Skin of body (tissue), 1 donor: ENCODE measurements at regions not wholly inside any gene's neighbourhood (a gene's known extent, or its start where the extent isn't known, plus 50 kb on each side); places are given as distances from the start of the nearest gene placed in this dataset.

ENCODE experiments used
- DNase-seq: peaks from one replicate; lab custom pipeline; 2025; lab: John Stamatoyannopoulos, UW

DNA sequence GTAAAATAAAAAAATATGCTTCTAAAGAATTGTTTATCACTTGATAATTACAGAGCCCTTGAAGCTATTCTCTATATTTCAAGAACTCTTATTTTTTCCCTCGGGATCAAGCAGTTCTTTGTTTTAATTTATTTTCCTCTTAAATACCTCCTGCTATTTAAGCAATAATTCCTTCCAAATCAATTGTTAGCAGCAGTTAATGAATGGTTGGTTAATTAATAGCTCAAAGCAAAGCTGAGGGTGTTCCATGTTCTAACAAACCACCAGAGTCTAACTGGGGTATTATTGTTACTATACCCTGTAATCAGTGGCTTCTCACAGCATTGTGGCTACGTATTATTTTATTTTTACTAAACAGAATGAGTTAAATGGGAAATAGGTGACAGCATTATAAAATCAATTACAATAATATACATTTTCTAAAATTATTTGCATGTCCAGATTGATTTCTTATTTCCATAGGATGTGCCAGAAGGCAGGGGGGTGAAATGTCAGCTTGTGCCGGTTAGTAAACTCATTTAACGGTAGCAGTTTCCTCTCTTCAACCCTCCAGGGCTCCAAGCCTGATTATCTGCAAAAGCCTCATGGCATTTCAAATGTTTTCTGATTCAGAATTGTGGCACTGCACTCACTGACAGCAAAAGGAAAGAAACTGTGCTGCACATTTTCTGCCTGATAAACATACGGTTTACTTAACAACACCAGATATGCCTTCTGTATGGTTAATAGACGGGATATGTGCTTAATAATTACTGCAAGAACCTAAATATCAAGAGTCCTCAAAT is 286.9 kb upstream of the EMCN start:
- no peak for DNase-seq

DNA sequence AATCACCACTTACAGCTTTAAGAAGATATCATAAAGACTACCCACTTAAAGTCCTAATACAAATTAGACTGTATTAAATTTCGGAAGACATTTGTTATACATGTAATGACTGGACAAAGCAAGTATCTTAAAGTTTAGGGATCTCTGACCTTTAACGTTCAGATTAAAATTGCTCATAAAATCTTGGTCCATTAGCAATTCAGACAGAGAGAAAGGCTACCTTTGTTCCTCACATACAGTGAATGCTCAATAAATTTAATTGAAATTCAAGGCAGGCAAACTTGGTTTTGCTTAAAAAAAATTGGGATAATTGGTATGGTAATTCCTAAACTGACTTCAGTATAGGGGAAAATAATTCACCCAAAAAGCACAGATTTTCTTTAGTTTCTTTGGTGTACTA is 285.9 kb upstream of the EMCN start:
- DNase-seq: no peak

DNA sequence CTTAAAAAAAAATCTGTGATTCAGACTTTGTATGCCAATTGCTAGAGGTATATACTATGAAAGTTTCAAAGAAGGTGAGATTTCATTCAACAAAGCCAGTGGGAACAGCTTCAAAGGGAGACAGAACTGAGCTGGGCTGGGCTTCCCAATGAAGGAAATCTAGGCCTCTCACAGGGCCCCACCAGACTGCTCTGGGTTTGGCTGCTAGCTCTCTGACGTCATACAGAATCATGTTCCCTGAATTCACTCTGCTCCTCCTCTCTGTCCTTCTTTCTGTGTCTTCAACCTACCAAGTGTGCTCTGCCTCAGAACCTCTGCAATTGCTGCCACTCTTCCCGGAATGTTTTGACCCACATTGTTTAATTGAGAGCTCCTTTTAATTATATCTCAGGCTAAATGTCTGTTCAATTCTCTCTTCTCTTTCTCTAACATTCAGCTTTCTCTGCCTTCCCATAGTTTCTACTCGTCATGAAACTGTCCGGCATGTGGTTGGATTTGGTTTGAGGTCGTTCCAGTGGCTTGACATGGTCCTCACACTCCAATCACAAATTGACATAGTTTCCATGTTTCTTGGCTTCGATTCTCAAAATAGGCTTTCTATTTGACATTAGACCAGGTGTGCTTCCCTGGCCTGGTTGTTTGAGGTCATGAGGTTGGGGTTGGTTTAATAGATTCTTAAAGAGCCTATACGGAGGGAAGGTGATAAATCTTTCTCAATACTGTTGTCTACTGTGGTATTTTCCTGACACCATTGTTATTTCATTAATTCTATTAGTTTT is 282.1 kb upstream of the EMCN start:
- no peak for DNase-seq

DNA sequence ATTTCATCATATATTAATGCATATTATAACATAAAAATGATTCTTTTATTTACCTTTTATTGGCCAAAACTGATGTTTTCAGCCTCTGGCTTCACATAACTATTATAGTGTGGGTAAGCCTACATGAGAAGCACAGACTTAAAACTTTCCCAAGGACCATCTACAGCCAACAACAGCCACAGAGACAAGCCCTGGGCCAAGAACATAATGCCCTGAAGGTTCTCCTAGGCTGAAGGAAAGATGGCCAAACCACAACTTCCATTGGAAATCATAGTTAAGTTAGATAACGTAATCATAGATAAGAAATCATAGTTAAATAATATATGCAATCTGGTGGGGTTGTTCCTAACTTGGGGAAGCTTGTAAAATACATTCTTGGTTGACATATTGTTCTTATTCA is 280.0 kb upstream of the EMCN start:
- no peak for DNase-seq

DNA sequence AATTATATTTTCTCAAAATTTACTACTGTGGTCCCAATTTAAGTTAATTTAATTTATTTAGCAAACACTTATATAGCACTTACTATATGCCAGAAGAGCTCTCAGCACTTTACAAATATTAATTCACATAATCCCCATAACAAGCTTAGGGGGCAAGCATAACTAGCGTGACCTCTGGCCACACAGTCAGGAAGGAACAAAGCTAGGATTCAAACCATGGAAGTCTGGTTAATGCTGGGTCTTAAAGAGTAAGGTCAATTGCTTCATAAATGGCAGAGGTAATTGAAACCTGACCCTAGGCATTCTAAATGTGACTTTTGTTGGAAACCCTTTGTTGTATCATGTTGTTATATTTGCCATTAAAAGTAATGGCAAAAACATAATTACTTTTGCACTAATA is 279.5 kb upstream of the EMCN start:
- DNase-seq: no peak

DNA sequence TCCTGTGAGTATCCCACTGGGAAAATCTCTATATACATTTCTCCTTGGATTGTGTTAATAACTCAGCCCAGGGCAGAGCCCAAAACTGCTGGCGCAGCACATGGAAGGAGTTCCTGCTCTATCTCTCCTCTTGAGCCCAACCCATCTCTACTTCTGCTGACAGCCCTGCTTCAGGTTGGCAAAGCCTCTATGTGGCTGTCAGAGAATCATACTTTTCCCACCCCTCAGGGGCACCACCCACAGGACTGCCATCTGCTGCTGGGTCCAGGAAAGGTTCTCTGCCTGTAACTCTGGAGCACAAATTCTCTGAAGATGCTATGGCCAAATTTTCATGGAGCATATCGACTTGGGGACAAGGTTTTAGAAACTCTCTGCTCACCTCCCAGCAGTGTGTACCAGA is 278.5 kb upstream of the EMCN start:
- DNase-seq: no peak

DNA sequence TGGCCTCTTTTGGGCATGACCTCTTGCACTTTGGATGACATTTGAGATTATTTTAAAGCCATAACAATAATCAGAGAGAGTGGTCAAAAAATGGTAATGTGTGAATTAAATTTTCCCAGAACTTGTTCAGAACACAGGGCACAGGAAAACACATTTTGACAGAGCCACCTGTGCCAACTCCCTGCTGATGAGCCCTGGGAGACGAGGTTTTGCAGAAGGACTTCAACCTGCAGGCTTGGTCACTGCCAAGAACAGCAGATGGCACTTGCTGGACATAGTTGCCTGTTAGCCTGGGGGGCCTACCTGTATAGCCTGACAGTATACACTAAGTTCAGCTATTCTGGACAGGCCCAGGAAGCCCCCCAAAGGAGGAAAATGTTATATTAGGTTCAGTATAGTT is 277.8 kb upstream of the EMCN start:
- DNase-seq: no peak

DNA sequence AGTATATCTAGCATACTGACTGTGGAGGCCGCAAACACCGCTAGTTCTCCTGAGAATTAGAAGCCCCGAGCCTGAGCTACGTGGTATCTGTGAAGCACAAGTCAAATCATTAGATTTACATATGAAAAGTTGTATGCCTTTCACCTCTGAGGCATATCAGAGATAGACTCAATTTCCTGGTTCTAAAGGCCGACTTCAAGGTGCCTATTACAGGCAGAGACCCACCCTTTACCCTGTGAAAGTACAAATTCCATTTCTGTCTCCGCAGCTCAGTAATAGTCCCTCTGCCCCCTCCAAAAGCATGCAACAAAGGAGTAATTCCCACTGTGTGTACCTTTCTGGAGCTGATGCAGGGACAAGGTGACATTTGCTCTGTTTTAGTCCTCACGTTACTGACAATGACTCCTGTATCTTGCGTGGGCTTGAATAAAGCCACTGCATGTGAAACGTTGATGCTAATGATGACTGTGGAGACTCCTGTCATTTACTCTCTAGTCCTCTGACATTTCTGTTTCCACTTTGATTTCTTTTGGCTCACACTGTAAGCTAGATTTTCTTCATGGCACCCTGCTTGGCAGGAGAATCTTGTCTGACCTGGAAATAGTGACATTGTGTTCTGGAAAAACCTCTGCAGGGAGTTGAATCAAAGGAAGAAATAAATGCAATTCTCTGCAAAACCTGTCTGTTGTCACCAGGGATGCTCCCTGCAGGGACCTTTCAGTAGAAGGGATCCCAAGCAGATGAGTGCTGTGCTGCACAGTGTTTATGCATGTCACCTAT is 273.2 kb upstream of the EMCN start:
- DNase-seq: no peak

DNA sequence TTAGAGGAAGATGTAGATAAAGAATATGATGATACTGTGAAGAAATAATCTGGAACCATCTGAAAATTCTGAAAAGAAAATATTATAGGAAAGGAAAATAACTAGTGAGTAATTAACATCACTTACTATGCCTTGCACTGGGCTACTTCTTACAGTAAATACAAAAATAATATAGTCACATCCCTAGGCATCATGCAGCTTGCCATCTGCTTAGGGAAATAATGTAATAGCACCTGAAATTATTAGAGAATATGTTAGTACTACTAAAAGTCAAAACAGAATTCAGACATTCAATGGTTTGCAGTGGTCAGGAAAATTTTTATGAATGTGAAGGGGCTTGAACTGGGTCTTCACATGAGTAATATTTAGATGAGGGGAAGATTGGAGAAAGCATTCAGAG is 272.2 kb upstream of the EMCN start:
- DNase-seq: no peak

DNA sequence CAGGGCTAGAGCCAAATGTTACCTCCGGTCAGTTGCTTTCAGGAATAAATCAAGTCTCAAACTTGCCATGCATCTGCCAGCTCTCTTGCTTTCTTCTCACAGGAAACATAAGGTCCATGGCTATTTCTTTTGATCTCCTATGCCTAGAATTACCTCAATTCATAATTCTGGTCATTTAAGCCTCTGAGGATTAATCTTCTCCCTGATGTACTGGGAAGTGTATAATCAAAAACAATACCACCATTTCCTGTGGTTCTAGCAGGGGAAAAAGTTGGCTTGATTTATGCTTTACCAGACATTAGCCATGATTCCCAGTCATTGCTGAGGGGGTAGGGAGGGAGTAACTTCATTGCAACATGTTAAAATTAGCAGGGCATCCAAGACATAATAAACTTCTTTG is 268.7 kb upstream of the EMCN start:
- no peak for DNase-seq

DNA sequence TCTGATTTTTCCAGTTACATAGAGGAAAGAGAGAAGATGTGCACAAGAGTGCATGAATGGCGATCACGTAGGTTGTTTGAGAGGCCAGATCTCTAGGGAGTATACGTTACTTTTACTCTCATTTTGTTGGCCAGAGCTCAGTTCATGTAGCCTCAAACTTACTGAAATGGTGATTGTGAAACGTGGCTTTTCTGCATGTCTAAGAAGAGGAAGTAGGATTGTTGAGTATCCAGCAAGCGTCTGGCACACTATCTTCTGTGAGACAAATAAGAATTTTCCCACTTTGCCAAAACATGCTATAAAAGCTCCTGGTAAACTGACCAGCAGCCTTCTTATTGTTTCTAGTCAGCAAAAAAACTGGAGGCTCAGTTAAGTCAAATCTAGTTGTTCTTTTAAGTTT is 264.5 kb upstream of the EMCN start:
- no peak for DNase-seq

DNA sequence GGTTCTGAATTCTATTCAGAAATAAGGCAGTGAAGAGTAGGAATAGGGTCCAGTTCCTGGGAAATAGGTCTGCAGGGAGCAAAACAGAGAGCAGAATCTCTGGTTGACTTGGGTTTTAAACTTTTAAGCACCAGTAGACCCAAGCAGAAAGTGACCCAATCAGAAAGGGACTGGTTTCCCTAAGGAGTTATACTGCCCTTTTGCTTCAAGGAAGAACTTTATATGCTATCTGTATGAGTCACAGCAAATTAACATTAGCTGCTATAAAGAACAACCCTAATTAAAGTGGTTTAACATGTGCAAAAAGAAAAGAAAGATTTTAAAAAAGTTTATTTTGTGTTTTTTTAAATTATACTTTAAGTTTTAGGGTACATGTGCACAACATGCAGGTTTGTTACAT is 263.6 kb upstream of the EMCN start:
- DNase-seq: no peak

DNA sequence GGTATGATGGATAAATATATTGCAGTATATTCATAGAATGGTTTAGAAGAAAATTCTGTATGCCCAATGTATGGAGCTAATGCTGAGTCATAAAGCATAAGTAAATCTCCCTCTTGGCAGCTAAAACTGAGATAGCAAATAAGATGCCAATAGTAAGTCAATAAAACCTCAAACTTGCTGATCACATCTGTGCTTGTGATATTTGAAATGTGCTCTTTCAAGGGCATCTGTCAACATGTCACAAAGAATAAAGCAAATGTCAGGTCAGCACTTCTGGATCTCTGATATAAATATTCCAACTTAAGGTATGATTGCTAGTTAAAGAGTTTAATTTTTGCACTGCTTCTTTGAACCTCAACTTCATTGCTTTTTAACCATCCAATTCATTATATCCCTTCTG is 262.3 kb upstream of the EMCN start:
- no peak for DNase-seq

DNA sequence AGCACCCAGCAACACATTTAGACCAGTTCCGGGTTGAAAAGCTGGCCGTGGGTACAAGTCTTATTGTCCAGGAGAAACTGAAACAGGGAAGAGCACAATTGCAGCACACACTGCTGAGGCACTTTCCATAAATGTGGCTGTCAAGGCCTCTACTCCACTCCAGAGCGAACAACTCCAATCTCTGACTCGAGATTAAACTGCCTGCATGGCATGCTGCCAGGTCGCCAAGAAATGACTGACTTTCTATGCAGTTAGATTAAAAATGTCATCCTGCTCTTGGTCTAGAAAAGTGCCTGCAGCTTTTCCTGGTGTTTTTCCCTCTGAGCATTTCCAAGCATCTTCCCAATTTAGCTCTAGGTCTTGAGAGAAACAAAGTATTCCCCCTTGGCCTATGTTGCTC is 260.6 kb upstream of the EMCN start:
- DNase-seq: no peak

DNA sequence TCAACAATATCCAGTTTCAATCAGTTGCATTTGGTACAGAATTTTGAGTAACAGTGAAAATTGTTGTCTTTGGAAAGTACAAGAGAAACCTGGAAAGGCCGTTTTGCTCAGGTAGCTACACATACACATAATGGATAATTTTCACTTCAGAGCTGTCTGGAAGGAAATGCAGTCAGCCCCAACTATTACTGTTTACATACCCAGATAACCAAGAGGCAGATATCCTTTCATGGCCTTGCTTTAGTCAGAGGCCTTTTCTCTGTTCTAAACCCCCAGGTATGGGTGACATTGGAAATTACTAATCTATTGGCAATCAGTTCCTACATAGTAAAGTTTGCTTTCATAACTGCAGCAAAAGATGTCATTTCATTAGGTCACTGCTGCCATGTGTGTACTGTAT is 244.9 kb upstream of the EMCN start:
- DNase-seq: no peak

DNA sequence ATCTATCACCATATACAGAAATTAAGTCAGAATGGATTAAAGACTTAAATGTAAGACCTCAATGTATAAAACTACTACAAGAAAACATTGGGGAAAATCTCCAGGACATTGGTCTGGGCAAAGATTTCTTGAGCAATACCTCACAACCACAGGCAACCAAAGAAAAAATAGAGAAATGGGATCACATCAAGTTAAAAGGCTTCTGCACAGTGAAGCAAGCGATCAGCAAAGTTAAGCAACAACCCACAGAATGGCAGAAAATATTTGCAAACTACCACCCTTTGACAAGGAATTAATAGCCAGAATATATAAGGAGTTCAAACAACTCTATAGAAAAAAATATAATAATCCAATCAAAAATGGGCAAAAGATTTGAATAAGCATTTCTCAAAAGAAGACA is 236.9 kb upstream of the EMCN start:
- DNase-seq: no peak

DNA sequence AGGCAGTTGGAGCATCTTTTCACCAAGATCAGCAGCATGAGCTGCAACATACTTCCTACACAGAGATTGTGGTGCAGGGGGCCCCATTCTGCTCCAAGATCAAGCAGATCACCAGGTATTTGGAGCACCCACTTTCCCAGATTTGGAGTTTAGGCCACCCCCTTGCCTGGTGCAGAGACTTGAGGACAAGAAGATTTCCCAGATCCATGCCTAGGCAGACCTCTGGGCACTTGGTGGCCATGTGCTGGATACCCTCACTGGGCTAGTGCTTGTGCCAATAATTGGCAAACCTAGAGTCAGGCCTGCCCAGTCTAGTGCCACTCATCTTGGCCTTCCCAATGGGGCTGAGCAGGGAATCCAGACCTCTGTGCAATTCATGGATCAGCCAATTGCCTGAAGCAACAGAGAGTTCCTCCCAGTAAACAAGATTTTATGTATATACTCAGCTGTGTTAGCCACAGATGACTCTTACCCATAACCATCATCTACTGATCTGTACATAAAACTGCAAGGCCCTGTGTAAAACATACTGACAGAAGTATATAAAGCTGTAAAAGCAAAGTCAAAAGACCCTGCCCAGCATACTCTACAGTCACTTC is 228.4 kb upstream of the EMCN start:
- DNase-seq: no peak

DNA sequence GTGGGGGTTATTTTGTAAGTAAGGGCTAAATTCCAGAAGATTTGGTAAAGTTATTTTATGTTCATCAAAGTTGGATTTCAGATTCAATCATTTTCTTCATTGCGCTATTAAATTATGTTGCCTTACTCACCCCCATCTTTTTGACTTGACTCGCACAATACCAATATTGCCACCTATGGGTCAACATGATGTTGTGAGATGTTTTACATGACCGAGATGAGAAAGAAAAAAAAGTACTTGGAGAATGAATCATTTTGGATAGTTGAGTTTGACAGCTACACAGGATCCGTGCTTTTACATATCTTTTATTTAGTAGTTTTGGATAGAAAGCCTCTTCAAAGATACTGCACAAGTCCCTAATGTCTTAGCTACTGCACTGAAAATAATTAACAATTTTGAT is 224.2 kb upstream of the EMCN start:
- DNase-seq: no peak

DNA sequence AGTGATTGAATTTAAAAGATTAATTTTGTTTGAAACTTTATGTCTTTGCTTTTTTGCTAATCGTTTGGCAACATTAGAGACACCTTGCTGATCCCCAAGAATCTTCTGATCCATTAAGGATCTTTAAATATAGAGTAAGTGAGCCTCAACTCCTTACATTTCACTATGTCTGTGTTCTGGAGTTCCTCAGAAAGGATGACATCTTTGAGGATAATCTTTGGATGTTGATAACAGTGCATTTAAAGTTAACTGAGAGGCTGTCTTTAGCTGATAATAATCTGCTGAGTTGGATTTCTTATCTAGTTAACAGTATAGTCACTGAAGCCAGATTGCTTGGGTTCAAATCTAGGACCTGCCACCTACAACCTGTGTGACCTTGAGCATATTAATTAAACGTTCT is 221.6 kb upstream of the EMCN start:
- DNase-seq: no peak

DNA sequence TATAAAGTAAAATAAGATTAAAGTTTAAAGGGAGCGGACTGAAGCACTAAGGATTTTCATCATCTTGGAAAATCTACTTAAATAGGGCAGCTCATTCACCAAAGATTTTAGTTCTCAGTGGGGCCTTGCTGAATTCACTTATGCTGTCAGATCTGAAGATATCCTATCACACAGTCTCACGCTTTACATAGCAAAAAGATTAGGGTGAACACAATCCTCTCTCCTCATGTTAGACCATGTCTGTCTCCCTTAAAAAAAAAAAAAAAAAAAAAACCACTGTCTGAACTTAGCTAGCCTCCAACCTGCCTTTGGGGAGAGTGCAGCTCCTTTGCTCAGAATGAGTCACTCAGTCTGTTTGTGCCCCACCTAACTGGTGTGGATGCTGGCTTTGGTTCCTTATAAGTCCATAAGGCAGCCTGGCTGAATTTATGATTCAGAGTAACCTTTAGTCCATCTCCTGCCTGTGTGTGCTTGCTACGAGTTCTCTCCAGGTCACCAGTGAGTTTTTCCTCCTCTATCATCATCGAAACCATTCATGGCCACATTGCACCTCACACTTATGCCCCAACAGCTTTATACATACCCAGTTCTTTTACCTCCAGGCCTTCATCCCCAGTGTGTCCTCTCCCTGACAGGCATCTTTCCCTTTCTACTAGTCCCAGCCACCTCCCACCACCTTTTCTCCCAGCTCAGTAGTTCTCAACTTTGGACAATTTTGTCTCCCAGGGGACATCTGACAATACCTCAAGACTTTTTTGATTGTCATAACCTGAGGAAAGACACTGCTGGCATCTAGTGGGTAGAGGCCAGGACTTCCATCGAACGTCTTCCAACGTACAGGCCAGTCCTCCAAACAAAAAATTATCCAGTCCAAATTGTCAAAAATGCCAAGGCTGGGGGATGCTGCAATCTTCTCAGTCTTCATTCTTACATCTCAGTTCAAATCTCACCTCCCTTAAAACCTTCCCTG is 220.7 kb upstream of the EMCN start:
- DNase-seq: no peak
